Lower leg skin (tissue), 3 donors: ENCODE measurements at regions not wholly inside any gene's neighbourhood (a gene's known extent, or its start where the extent isn't known, plus 50 kb on each side); places are given as distances from the start of the nearest gene placed in this dataset.

Source experiments
- CTCF ChIP-seq, 3 donors: fragments of 450-650 bp; IDR thresholded peaks; one replicate each; pipeline ENCODE4 v1.5.1; 2016; ENCODE audit warnings: antibody characterized with exemption in 3 of 3, mild to moderate bottlenecking in 3 of 3, moderate library complexity in 2 of 3
- POLR2A ChIP-seq, 2 donors: fragments of 450-650 bp; IDR thresholded peaks; one replicate each; pipeline ENCODE4 v1.6.1; 2016 to 2017; ENCODE audit warnings: antibody characterized with exemption in 2 of 2, mild to moderate bottlenecking in 1 of 2, moderate library complexity in 1 of 2

GRCh38 chr15:69565066-69565655 is 112.5 kb downstream of the RPLP1 start:
- no peak for TF ChIP-seq CTCF (IDR thresholded peaks at IDR 0.05)
- no peak for TF ChIP-seq POLR2A (IDR thresholded peaks at IDR 0.05)
